HEK293T (cell line): ENCODE measurements at regions not wholly inside any gene's neighbourhood (a gene's known extent, or its start where the extent isn't known, plus 50 kb on each side); places are given as distances from the start of the nearest gene placed in this dataset.

Experiments used
- ARNT ChIP-seq: fragments of 450-650 bp; IDR thresholded peaks from 2 replicates; pipeline ENCODE4 v1.6.1; 2017; ENCODE audit warnings: mild to moderate bottlenecking
- BHLHE40 ChIP-seq: fragments of 450-650 bp; IDR thresholded peaks from 2 replicates; pipeline ENCODE4 v1.6.1; 2016; ENCODE audit warnings: mild to moderate bottlenecking, moderate library complexity, borderline replicate concordance
- FOXK2 ChIP-seq: fragments of 450-650 bp; IDR thresholded peaks from 2 replicates; pipeline ENCODE4 v1.6.1; 2016; ENCODE audit warnings: mild to moderate bottlenecking
- TARDBP ChIP-seq: fragments of 450-650 bp; IDR thresholded peaks from 2 replicates; pipeline ENCODE4 v1.6.1; 2016

- TF ChIP-seq TARDBP (no peak), ARNT (no peak), FOXK2 (no peak), BHLHE40 (no peak)
These were observed 150.8 kb downstream of the CDC5L start for GRCh38 chr6:44538131-44538806.
